ENCODE measurements at regions not wholly inside any gene's neighbourhood (a gene's known extent, or its start where the extent isn't known, plus 50 kb on each side); places are given as distances from the start of the nearest gene placed in this dataset.
"Not testable (repeated sequence)": the region's sequence is repeated elsewhere in the genome, so short reads cannot be mapped to it uniquely, and the experiment has no call there.

DNA sequence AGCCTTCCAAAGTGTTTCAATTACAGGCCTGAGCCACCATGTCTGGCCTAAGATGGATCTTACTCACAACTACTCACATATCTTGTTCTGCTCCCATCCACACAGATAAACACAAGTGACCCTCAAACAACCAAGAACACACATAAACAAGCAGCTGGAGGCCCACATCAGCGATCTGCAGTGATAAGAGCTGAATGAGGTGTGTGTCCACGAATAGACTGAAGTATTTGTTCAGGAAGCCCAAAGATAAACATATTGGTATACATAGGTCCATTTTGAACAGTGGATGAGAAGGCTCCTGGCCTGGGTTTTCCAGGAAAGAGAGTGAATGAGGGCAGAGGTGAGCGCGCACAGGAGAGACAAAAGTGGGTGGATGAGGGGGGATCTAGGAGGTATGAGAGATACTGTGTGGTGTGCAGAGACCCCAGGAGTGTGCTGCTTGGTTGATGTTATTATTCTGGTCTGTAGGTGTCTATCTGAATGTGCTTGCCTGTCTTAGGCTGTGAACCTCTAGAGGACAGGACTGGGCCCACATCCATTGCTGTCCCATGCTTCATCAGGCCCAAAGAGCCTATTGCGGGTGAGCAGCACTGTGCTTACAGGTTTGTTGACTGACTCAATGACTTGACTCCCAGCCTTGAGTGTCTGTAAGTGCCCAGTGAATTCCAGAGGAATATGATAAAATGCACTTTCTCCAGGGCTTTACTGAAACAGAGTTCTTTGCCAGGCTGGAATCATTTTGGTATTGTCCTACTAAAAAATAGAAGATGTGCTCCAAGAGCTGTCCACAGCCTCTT, 79.9 kb upstream of the ATP1A1 start:
- no peak for ATAC-seq (replicated peaks in 1 of 4)
- ChIA-PET POLR2A (no interaction called here), CTCF (no interaction called here)
- no peaks in the 10 kb centered on the region for H3K9me3 Mint-ChIP-seq
- DNase-seq = no peak
- H3K36me3 Mint-ChIP-seq = no peaks in the 10 kb centered on the region
- peaks cover under 1 to 8% (median 5%) of the 10 kb centered on the region in 3 donors for H3K4me1 Mint-ChIP-seq
- Histone ChIP-seq H3K9me3 (no peaks in the 10 kb centered on the region), H3K27me3 (replicated peaks in 1 of 2; ENCODE audit: control insufficient read depth in 2 of 2, extremely low read depth in 1 of 2, insufficient read depth in 2 of 2, low read length in 1 of 2) (no peaks in the 10 kb centered on the region), H3K4me1 (ENCODE audit: control insufficient read depth in 1 of 2, extremely low read depth in 1 of 2, insufficient read depth in 2 of 2, low read length in 2 of 2) (no peaks in the 10 kb centered on the region), H3K36me3 (ENCODE audit: control insufficient read depth in 2 of 2, extremely low read depth in 1 of 2, insufficient read depth in 1 of 2, low read length in 1 of 2) (no peaks in the 10 kb centered on the region), H3K4me3 (ENCODE audit: control insufficient read depth in 1 of 2, extremely low read depth in 1 of 2, low read length in 1 of 2) (no peak overlapping the region), H3K27ac (ENCODE audit: low read length) (no peak overlapping the region)
- no peak overlapping the region for H3K4me3 Mint-ChIP-seq
- 95% methylated on average over 3 of the region's 5 CpGs for WGBS (ENCODE audit: insufficient coverage)
- H3K27me3 Mint-ChIP-seq = no peaks in the 10 kb centered on the region
- no peak overlapping the region for H3K27ac Mint-ChIP-seq

- ATAC-seq (replicated peaks in 1 of 4) = no peak
- Histone ChIP-seq H3K27ac (ENCODE audit: low read length) (no peak overlapping the region), H3K4me1 (ENCODE audit: control insufficient read depth in 1 of 2, extremely low read depth in 1 of 2, insufficient read depth in 2 of 2, low read length in 2 of 2) (no peaks in the 10 kb centered on the region), H3K9me3 (no peaks in the 10 kb centered on the region), H3K4me3 (ENCODE audit: control insufficient read depth in 1 of 2, extremely low read depth in 1 of 2, low read length in 1 of 2) (no peak overlapping the region), H3K36me3 (ENCODE audit: control insufficient read depth in 2 of 2, extremely low read depth in 1 of 2, insufficient read depth in 1 of 2, low read length in 1 of 2) (no peaks in the 10 kb centered on the region), H3K27me3 (replicated peaks in 1 of 2; ENCODE audit: control insufficient read depth in 2 of 2, extremely low read depth in 1 of 2, insufficient read depth in 2 of 2, low read length in 1 of 2) (no peaks in the 10 kb centered on the region)
- Mint-ChIP-seq H3K4me1 (peaks cover 5 to 11% (median 6%) of the 10 kb centered on the region in 3 donors), H3K9me3 (no peaks in the 10 kb centered on the region), H3K36me3 (no peaks in the 10 kb centered on the region), H3K4me3 (no peak overlapping the region), H3K27me3 (no peaks in the 10 kb centered on the region), H3K27ac (peak overlapping the region in 1 of 2 donors; percentile 22)
- POLR2A ChIA-PET = interaction anchor here in 1 of 2 donors (0.6 to 0.7 kb wide), 3 partner anchors 29 to 74 kb away, joined by 3 to 6 read pairs (median 5); no protein-coding TSS in a partner anchor
- CTCF ChIA-PET = interaction anchor here in 1 of 2 donors (0.7 kb wide), 1 partner anchor 211 kb away, joined by 4 read pairs; no protein-coding TSS in a partner anchor
- WGBS (ENCODE audit: insufficient coverage) = 98% methylated on average over 13 of the region's 18 CpGs
- no peak for DNase-seq
Measured at GRCh38 chr1:116297495-116298212, 75.4 kb upstream of the ATP1A1 start.

DNA sequence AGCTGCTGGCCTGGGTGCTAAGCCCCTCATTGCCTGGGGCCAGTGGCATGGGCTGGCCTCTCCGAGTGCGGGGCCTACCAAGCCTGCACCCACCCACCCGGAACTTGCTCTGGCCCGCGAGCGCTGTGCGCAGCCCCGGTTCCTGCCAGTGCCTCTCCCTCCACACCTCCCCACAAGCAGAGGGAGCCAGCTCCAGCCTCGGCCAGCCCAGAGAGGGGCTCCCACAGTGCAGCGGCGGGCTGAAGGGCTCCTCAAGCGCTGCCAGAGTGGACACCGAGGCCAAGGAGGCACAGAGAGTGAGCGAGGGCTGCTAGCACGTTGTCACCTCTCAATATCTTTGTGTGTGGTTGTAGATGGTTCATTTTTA, 74.8 kb upstream of the ATP1A1 start:
- CTCF ChIA-PET = not testable (repeated sequence)

DNA sequence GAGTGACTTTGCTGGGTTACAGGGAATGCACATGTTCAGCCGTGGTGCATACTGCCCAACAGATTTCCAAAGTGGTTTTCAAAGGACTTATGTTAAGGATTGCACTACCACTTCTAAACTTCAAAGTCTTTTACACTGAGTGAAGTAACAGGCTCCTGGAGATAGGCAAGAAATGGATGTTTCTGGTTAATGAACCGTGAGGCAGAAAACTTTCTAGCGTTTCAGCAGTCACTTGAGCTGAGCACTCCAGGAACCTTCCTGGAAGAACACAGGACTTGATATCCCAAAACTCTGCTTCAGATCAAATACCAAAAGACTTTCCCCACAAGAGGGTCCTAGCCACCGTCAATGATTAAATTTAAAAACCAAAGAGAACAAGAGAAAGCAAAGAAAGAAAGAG, 74.3 kb upstream of the ATP1A1 start:
- no CpG with 5 or more reads among the region's 4 CpGs for WGBS (ENCODE audit: insufficient coverage)
- H3K9me3 ChIP-seq = no peaks in the 10 kb centered on the region
- no peaks in the 10 kb centered on the region for H3K4me1 ChIP-seq (ENCODE audit: control insufficient read depth in 1 of 2, extremely low read depth in 1 of 2, insufficient read depth in 2 of 2, low read length in 2 of 2)
- DNase-seq (no peak), ATAC-seq (replicated peaks in 1 of 4) (no peak)
- H3K27me3 Mint-ChIP-seq = no peaks in the 10 kb centered on the region
- peaks cover 5 to 11% (median 6%) of the 10 kb centered on the region in 3 donors for H3K4me1 Mint-ChIP-seq
- H3K27ac ChIP-seq (ENCODE audit: low read length) = no peak overlapping the region
- no peak overlapping the region for H3K27ac Mint-ChIP-seq
- H3K36me3 Mint-ChIP-seq = no peaks in the 10 kb centered on the region
- no peaks in the 10 kb centered on the region for H3K27me3 ChIP-seq (replicated peaks in 1 of 2; ENCODE audit: control insufficient read depth in 2 of 2, extremely low read depth in 1 of 2, insufficient read depth in 2 of 2, low read length in 1 of 2)
- no peak overlapping the region for H3K4me3 Mint-ChIP-seq
- ChIA-PET CTCF (no interaction called here), POLR2A (no interaction called here)
- no peaks in the 10 kb centered on the region for H3K9me3 Mint-ChIP-seq
- H3K36me3 ChIP-seq (ENCODE audit: control insufficient read depth in 2 of 2, extremely low read depth in 1 of 2, insufficient read depth in 1 of 2, low read length in 1 of 2) = no peaks in the 10 kb centered on the region
- no peak overlapping the region for H3K4me3 ChIP-seq (ENCODE audit: control insufficient read depth in 1 of 2, extremely low read depth in 1 of 2, low read length in 1 of 2)

More for the DNA sequence above, 74.8 kb upstream of the ATP1A1 start:
- H3K4me3 Mint-ChIP-seq; H3K27ac Mint-ChIP-seq; H3K27me3 ChIP-seq (replicated peaks in 1 of 2; ENCODE audit: control insufficient read depth in 2 of 2, extremely low read depth in 1 of 2, insufficient read depth in 2 of 2, low read length in 1 of 2); H3K36me3 ChIP-seq (ENCODE audit: control insufficient read depth in 2 of 2, extremely low read depth in 1 of 2, insufficient read depth in 1 of 2, low read length in 1 of 2); ATAC-seq (replicated peaks in 1 of 4); DNase-seq; H3K27ac ChIP-seq (ENCODE audit: low read length); H3K4me3 ChIP-seq (ENCODE audit: control insufficient read depth in 1 of 2, extremely low read depth in 1 of 2, low read length in 1 of 2); H3K9me3 Mint-ChIP-seq; H3K4me1 ChIP-seq (ENCODE audit: control insufficient read depth in 1 of 2, extremely low read depth in 1 of 2, insufficient read depth in 2 of 2, low read length in 2 of 2); H3K36me3 Mint-ChIP-seq; H3K9me3 ChIP-seq; POLR2A ChIA-PET; H3K27me3 Mint-ChIP-seq: not testable (repeated sequence)
- WGBS (ENCODE audit: insufficient coverage) = 83% methylated on average over 6 of the region's 15 CpGs
- peaks cover 5 to 11% (median 6%) of the 10 kb centered on the region in 3 donors for H3K4me1 Mint-ChIP-seq

- Histone ChIP-seq H3K4me1 (ENCODE audit: control insufficient read depth in 1 of 2, extremely low read depth in 1 of 2, insufficient read depth in 2 of 2, low read length in 2 of 2) (no peaks in the 10 kb centered on the region), H3K27me3 (replicated peaks in 1 of 2; ENCODE audit: control insufficient read depth in 2 of 2, extremely low read depth in 1 of 2, insufficient read depth in 2 of 2, low read length in 1 of 2) (no peaks in the 10 kb centered on the region), H3K9me3 (no peaks in the 10 kb centered on the region), H3K36me3 (ENCODE audit: control insufficient read depth in 2 of 2, extremely low read depth in 1 of 2, insufficient read depth in 1 of 2, low read length in 1 of 2) (no peaks in the 10 kb centered on the region), H3K4me3 (ENCODE audit: control insufficient read depth in 1 of 2, extremely low read depth in 1 of 2, low read length in 1 of 2) (no peak overlapping the region), H3K27ac (ENCODE audit: low read length) (no peak overlapping the region)
- Mint-ChIP-seq H3K9me3 (no peaks in the 10 kb centered on the region), H3K36me3 (no peaks in the 10 kb centered on the region), H3K27ac (no peak overlapping the region), H3K27me3 (no peaks in the 10 kb centered on the region), H3K4me1 (peaks cover 5 to 8% (median 6%) of the 10 kb centered on the region in 3 donors), H3K4me3 (no peak overlapping the region)
- ATAC-seq (replicated peaks in 1 of 4) (no peak), DNase-seq (no peak)
- CTCF ChIA-PET = no interaction called here
- POLR2A ChIA-PET = no interaction called here
- 80% methylated on average over 1 of the region's 1 CpG for WGBS (ENCODE audit: insufficient coverage)
Measured at GRCh38 chr1:116299248-116299647, 73.8 kb upstream of the ATP1A1 start.

- DNase-seq (no peak), ATAC-seq (replicated peaks in 1 of 4) (no peak)
- peaks cover 0 to 2% (median 0%) of the 10 kb centered on the region in 3 donors for H3K9me3 Mint-ChIP-seq
- no CpG with 5 or more reads among the region's 1 CpG for WGBS (ENCODE audit: insufficient coverage)
- Histone ChIP-seq H3K4me1 (ENCODE audit: control insufficient read depth in 1 of 2, extremely low read depth in 1 of 2, insufficient read depth in 2 of 2, low read length in 2 of 2) (no peaks in the 10 kb centered on the region), H3K36me3 (ENCODE audit: control insufficient read depth in 2 of 2, extremely low read depth in 1 of 2, insufficient read depth in 1 of 2, low read length in 1 of 2) (no peaks in the 10 kb centered on the region), H3K4me3 (ENCODE audit: control insufficient read depth in 1 of 2, extremely low read depth in 1 of 2, low read length in 1 of 2) (no peak overlapping the region), H3K27me3 (replicated peaks in 1 of 2; ENCODE audit: control insufficient read depth in 2 of 2, extremely low read depth in 1 of 2, insufficient read depth in 2 of 2, low read length in 1 of 2) (no peaks in the 10 kb centered on the region), H3K9me3 (no peaks in the 10 kb centered on the region), H3K27ac (ENCODE audit: low read length) (no peak overlapping the region)
- ChIA-PET CTCF (interaction anchor here in 1 of 2 donors (0.6 kb wide), 1 partner anchor 50 kb away, joined by 3 read pairs; no protein-coding TSS in a partner anchor), POLR2A (interaction anchor here in 1 of 2 donors (0.7 kb wide), 1 partner anchor 64 kb away, joined by 3 read pairs; no protein-coding TSS in a partner anchor)
- no peaks in the 10 kb centered on the region for H3K27me3 Mint-ChIP-seq
- no peaks in the 10 kb centered on the region for H3K36me3 Mint-ChIP-seq
- no peak overlapping the region for H3K27ac Mint-ChIP-seq
- no peak overlapping the region for H3K4me3 Mint-ChIP-seq
- peaks cover 5 to 6% (median 6%) of the 10 kb centered on the region in 3 donors for H3K4me1 Mint-ChIP-seq
Measured at GRCh38 chr1:116302281-116302680, 70.8 kb upstream of the ATP1A1 start.
